HG03442 (cell line): ENCODE measurements at regions not wholly inside any gene's neighbourhood (a gene's known extent, or its start where the extent isn't known, plus 50 kb on each side); places are given as distances from the start of the nearest gene placed in this dataset.

Source experiments
- ATAC-seq: cut with Tn5 transposase; IDR thresholded peaks from one replicate; pipeline ENCODE4 v1.9.1; 2021; ENCODE audit warnings: mild to moderate bottlenecking, moderate library complexity; ENCODE audit not compliant: unreplicated experiment

GRCh38 chr3:104763007-104763406 is 603.7 kb upstream of the ALCAM start:
- no peak for ATAC-seq

DNA sequence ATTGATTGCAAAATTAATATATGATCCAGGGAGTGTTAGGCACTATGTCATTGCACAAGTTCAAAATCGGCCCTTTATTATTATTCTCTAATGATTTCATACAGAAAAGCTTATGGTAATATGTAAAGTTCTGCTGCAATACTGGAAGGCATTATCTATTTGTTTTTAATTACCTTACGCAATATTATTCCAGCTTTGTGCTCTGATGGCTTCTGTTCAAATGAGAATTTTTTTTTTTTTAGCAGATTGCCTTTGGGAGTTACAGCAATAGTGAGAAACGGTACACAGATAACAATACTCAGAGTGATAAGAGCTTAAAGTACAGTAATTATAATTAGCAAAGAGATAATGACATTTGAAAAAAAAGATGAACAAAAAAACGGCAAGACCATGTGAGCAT is 602.2 kb upstream of the ALCAM start:
- no peak for ATAC-seq

GRCh38 chr3:104768886-104769285 is 597.8 kb upstream of the ALCAM start:
- no peak for ATAC-seq

- no peak for ATAC-seq
These were observed 587.4 kb upstream of the ALCAM start for GRCh38 chr3:104779324-104779723.

DNA sequence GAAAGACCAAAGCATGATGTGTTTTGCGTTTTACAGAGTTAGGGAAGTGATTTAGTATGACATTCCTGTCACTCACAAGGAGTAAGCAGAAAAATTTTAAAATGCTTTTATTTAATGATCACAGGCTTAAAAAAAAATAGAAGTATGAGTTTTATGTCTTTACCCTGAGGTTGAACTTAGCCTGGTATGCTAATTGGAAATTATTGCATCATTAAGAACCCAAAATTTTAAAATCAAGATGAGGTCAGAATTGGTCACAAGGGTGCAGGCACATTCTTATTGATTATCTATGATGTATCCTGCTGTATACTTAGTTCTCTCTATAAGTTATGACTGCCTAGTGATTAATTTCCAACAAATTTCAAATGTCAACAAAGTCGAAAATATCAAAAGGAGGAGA is 585.6 kb upstream of the ALCAM start:
- ATAC-seq, result no peak

- ATAC-seq, result no peak
These were observed 580.8 kb upstream of the ALCAM start for GRCh38 chr3:104785947-104786346.

- no peak for ATAC-seq
These were observed 579.4 kb upstream of the ALCAM start for GRCh38 chr3:104787306-104787705.

DNA sequence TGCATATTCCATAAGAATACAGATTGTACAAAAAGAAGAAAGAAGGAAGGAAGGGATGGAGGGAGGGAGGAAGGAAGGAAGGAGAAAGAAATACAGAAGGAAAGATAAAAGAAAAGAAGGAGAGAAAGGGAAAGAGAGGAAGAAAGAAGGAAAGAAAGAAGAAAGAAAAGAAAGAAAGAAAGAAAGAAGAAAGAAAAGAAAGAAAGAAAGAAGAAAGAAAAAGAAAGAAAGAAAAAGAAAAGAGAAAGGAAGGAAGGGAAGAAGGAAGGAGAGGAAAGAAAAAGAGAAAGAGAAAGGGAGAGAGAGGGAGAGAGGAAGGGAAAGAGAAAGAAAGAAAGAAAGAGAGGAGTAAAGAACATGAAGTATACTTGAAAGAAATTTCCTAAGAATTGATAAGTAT is 577.9 kb upstream of the ALCAM start:
- ATAC-seq, result no peak

DNA sequence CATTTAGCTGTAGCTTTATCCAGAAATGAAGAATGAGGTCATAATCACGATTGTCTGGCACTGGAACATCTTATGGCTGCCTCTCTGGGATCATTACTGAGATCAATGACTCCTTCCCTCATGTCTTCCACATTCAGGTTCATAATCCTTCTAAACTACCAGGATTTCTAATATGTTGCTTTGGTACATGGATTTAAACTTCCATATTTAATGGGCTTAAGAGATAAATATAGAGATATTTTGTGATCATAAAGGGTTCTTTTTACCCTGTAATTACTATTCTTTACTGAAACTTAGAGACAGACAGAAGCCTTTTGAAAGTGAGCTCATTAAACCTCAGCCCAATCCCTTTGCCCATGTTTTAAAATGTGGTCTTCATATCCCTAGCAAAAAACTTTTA is 575.4 kb upstream of the ALCAM start:
- no peak for ATAC-seq

DNA sequence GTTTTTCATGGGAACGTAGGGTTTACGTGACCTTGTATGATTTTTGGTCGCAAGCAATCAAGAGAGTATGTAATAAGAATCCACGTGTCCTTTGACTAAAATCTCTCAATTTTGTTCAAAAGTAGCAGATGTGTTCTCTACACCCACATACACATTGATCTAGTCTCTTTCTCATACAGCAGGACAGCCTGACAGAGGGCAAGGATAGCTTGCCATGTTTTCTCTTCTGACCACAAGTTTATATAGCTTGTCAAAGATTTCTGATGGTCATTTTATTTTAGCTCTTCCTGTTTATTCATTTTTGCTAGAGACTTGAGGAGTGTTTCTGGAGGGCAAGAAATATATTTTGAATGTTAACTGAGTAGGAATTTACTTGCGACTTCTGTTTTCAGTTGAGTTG is 570.2 kb upstream of the ALCAM start:
- ATAC-seq, result no peak

- ATAC-seq, result no peak
These were observed 561.7 kb upstream of the ALCAM start for GRCh38 chr3:104805042-104805441.

DNA sequence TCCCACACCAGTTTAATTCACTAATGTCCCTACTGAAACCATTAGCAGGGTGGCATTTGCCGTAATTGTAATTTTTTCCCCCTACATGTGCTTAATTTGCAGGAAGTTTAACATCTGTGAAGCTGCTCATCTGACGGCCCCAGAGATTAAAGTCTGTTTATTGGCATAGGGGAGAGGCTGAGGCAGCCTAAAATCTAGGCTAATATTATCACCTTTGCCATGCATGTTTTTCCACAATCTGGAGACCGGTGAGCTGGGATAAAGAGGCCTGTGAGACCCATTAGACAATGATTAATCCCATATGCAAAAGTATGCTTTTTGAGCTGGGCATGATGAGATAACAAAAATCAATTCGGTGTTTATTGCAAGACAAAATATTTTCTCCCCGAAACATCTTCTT is 561.2 kb upstream of the ALCAM start:
- ATAC-seq, result no peak

- no peak for ATAC-seq
These were observed 555.8 kb upstream of the ALCAM start for GRCh38 chr3:104810896-104811295.

- ATAC-seq, result no peak
These were observed 550.7 kb upstream of the ALCAM start for GRCh38 chr3:104816008-104816407.

DNA sequence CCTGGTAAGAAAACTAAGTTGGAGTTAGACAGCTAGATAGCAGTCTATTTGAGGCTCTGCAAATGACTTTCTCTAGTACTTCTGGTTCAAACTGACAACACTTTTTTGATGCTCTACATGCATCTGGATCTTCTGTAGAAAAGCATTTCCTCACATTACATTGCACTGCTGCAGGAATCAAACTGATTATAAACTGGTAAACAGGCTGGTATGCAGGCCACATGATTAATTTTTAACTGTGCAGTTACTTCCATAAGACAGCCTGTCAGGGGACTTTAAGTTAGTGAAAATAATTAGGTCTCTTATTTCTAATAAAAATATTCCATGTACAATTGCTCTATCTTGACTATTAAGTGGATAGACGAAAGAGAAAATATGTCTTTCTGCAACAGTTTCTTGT is 550.0 kb upstream of the ALCAM start:
- ATAC-seq, result no peak

GRCh38 chr3:104819333-104819732 is 547.4 kb upstream of the ALCAM start:
- no peak for ATAC-seq

- no peak for ATAC-seq
These were observed 545.8 kb upstream of the ALCAM start for GRCh38 chr3:104820959-104821358.

DNA sequence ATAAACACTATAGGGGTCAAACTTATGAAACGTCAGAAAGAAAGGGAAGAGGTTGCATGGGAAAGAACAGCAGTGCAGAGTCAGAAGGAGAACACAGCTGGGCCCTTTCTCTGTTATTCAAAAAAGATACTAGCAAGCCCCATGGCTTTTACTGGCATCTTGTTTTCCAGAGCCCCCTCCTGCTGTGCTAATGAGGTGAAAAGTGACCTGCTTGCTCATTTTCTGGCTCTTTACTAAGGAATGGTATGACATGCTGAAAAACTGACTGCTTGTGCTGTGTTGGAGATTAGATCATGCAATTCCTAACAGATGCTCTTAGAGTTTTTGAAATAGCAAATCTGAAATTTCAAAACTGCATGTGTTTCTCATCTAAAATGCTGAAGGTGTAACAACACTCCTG is 541.6 kb upstream of the ALCAM start:
- ATAC-seq, result no peak

- no peak for ATAC-seq
These were observed 535.6 kb upstream of the ALCAM start for GRCh38 chr3:104831071-104831470.

GRCh38 chr3:104832530-104832929 is 534.2 kb upstream of the ALCAM start:
- ATAC-seq, result no peak

DNA sequence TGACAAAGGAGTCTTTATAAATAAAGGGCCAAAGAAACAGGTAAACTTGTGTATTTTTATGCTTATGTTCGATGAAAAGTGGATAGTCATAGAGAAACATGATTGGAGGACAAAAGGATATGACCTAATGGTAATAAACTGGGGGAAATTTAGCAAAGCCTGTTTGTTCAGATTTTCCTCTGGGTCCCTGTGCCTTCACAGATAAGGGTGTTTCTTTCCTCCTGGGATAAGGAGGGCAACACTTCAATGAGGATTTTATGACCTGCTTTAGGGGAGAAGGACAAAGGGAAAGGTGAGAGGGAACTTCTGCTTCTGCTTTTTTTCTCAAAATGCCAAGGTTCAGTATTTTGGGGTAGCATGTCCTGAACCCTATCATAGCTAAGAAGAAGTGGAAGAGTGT is 531.3 kb upstream of the ALCAM start:
- no peak for ATAC-seq

GRCh38 chr3:104846270-104846669 is 520.4 kb upstream of the ALCAM start:
- no peak for ATAC-seq

GRCh38 chr3:104849070-104849469 is 517.6 kb upstream of the ALCAM start:
- ATAC-seq, result no peak

DNA sequence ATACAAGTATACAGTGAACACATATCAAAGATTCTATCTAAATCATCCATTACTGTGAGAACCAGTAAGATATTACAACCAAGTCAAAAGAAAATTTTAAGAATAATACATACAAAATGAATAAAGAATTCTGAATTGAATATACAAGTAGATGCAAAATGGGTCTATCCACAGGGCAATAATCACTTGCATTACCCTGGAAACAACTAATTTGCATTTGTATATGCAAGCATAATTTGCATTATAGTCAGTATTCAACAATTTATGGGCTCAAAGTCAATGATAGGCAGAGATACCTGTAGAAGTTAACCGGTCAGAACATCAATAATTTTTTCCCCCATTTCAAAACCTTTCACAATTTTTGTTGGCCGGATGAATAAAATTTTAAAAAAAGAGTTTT is 512.2 kb upstream of the ALCAM start:
- ATAC-seq, result no peak
